CD14-positive monocyte (primary cell): ENCODE measurements at regions not wholly inside any gene's neighbourhood (a gene's known extent, or its start where the extent isn't known, plus 50 kb on each side); places are given as distances from the start of the nearest gene placed in this dataset.

Experiments
- DNase-seq, 3 donors: peaks; one replicate each; pipeline ENCODE4 v3.0.0-alpha.2; 2011 to 2022
- H2AFZ ChIP-seq: 2 replicates; pipeline ENCODE4 v1.6.0; 2012; ENCODE audit warnings: mild to moderate bottlenecking, low read depth, low read length, inconsistent platforms; ENCODE audit not compliant: insufficient read depth, poor library complexity, severe bottlenecking
- H3K27ac ChIP-seq, 2 donors: 1 replicate in 1 of 2; 2 replicates in 1 of 2; pipeline ENCODE4 v1.5.1; 2012 to 2013; ENCODE audit warnings: low read length in 2 of 2, control low read depth in 1 of 2, inconsistent platforms in 1 of 2, low read depth in 1 of 2, mild to moderate bottlenecking in 1 of 2
- H3K27me3 ChIP-seq, 2 donors: one replicate each; pipeline versions ENCODE4 v1.6.0 to v1.6.1; 2011 to 2013; ENCODE audit warnings: low read length in 2 of 2; ENCODE audit not compliant: control insufficient read depth in 2 of 2, insufficient read depth in 2 of 2
- H3K36me3 ChIP-seq, 2 donors: replicated peaks in 1 of 2; 1 replicate in 1 of 2; 2 replicates in 1 of 2; pipeline versions ENCODE4 v1.5.1 to v1.6.1; 2012 to 2013; ENCODE audit warnings: low read length in 2 of 2, control low read depth in 1 of 2, inconsistent platforms in 1 of 2, mild to moderate bottlenecking in 1 of 2; ENCODE audit not compliant: insufficient read depth in 2 of 2, control insufficient read depth in 1 of 2
- H3K4me1 ChIP-seq, 2 donors: 1 replicate in 1 of 2; 2 replicates in 1 of 2; pipeline versions ENCODE4 v1.5.1 to v1.6.1; 2012 to 2013; ENCODE audit warnings: low read length in 2 of 2, control low read depth in 1 of 2, inconsistent platforms in 1 of 2, mild to moderate bottlenecking in 1 of 2, moderate library complexity in 1 of 2; ENCODE audit not compliant: insufficient read depth in 2 of 2, control insufficient read depth in 1 of 2
- H3K4me2 ChIP-seq: replicated peaks from 2 replicates; pipeline ENCODE3; 2012; ENCODE audit warnings: low read length, moderate library complexity, mild to moderate bottlenecking; ENCODE audit not compliant: poor library complexity, severe bottlenecking; ENCODE audit errors: extremely low read depth
- H3K4me3 ChIP-seq, 3 experiments: fragments of 200-600 bp in 1 of 3; sonication (generic) in 1 of 3; replicated peaks in 1 of 3; 1 replicate in 2 of 3; 2 replicates in 1 of 3; pipeline ENCODE4 v1.5.1; 2011 to 2013; ENCODE audit warnings: low read length in 3 of 3, mild to moderate bottlenecking in 3 of 3, control low read depth in 2 of 3, low read depth in 2 of 3, inconsistent platforms in 1 of 3, moderate library complexity in 1 of 3
- H3K79me2 ChIP-seq: 2 replicates; pipeline ENCODE4 v1.6.0; 2012; ENCODE audit warnings: mild to moderate bottlenecking, control low read depth, inconsistent platforms, low read length, moderate library complexity; ENCODE audit not compliant: insufficient read depth
- H3K9ac ChIP-seq: 2 replicates; pipeline ENCODE4 v1.6.0; 2017; ENCODE audit warnings: low read length, mild to moderate bottlenecking; ENCODE audit not compliant: insufficient read depth, poor library complexity, severe bottlenecking
- H3K9me3 ChIP-seq, 2 donors: replicated peaks in 1 of 2; 1 replicate in 1 of 2; 2 replicates in 1 of 2; pipeline versions ENCODE4 v1.5.1 to v1.6.1; 2012 to 2013; ENCODE audit warnings: low read length in 2 of 2, control low read depth in 1 of 2; ENCODE audit not compliant: control insufficient read depth in 1 of 2, insufficient read depth in 1 of 2
- H4K20me1 ChIP-seq: 2 replicates; pipeline ENCODE4 v1.6.0; 2012; ENCODE audit warnings: mild to moderate bottlenecking, low read length, control low read depth, moderate library complexity; ENCODE audit not compliant: insufficient read depth
- H3K27ac Mint-ChIP-seq, 7 donors: one replicate each; pipeline ENCODE4 v1.8.0; 2020; ENCODE audit warnings: mild to moderate bottlenecking in 7 of 7, mixed read lengths in 7 of 7, moderate library complexity in 6 of 7, inconsistent platforms in 2 of 7
- H3K27me3 Mint-ChIP-seq, 3 donors: one replicate each; pipeline ENCODE4 v1.8.0; 2021 to 2022; ENCODE audit warnings: low read depth in 3 of 3, mild to moderate bottlenecking in 3 of 3, mixed read lengths in 3 of 3, moderate library complexity in 3 of 3, inconsistent platforms in 1 of 3
- H3K36me3 Mint-ChIP-seq, 2 donors: one replicate each; pipeline ENCODE4 v1.8.0; 2020; ENCODE audit warnings: mixed read lengths in 2 of 2, inconsistent platforms in 1 of 2, mild to moderate bottlenecking in 1 of 2
- H3K4me1 Mint-ChIP-seq: one replicate; pipeline ENCODE4 v1.8.0; 2020; ENCODE audit warnings: mild to moderate bottlenecking, mixed read lengths
- H3K4me3 Mint-ChIP-seq, 2 donors: one replicate each; pipeline ENCODE4 v1.8.0; 2020; ENCODE audit warnings: mild to moderate bottlenecking in 2 of 2, mixed read lengths in 2 of 2, moderate library complexity in 1 of 2
- H3K9me3 Mint-ChIP-seq, 7 donors: one replicate each; pipeline ENCODE4 v1.8.0; 2020 to 2022; ENCODE audit warnings: mixed read lengths in 7 of 7, mild to moderate bottlenecking in 6 of 7, moderate library complexity in 6 of 7, inconsistent platforms in 2 of 7
- CTCF ChIP-seq: fragments of 200-600 bp; IDR thresholded peaks from one replicate; pipeline ENCODE4 v1.8.0; 2022; ENCODE audit warnings: antibody characterized with exemption, mild to moderate bottlenecking
- WGBS: methylation state at CpG from one replicate; pipeline ENCODE4 v1.1.5; 2013; ENCODE audit warnings: missing lambda C conversion rate; ENCODE audit not compliant: insufficient coverage; 5-methylcytosine and 5-hydroxymethylcytosine counted together
- intact Hi-C, 2 donors: fragments of 100-400 bp; cut with micrococcal nuclease; formaldehyde crosslinking; loops; one replicate each; pipeline versions ENCODE4 v1.15.0 to v1.15.1; 2023

GRCh38 chr5:52107210-52107905 is 680.4 kb upstream of the ITGA1 start:
- H2AFZ ChIP-seq, result no peak overlapping the region
- TF ChIP-seq CTCF, result no peak

GRCh38 chr5:52119768-52120167 is 667.9 kb upstream of the ITGA1 start:
- H3K36me3 Mint-ChIP-seq, result no peaks in the 10 kb centered on the region
- H3K27me3 ChIP-seq, result no peaks in the 10 kb centered on the region
- H3K4me2 ChIP-seq, result no peak overlapping the region
- H3K36me3 ChIP-seq, result no peaks in the 10 kb centered on the region
- H2AFZ ChIP-seq, result no peak overlapping the region
- no peak for TF ChIP-seq CTCF
- no peak overlapping the region for H3K4me3 Mint-ChIP-seq
- no peaks in the 10 kb centered on the region for H3K27me3 Mint-ChIP-seq
- no peak overlapping the region for H3K4me3 ChIP-seq
- peaks cover 0 to 13% (median 7%) of the 10 kb centered on the region in 7 donors for H3K9me3 Mint-ChIP-seq
- H3K4me1 ChIP-seq, result no peaks in the 10 kb centered on the region
- WGBS, result no CpG with 5 or more reads among the region's 1 CpG
- no peaks in the 10 kb centered on the region for H3K79me2 ChIP-seq
- H3K27ac ChIP-seq, result no peak overlapping the region
- DNase-seq, result no peak
- H3K4me1 Mint-ChIP-seq, result no peaks in the 10 kb centered on the region
- peaks cover 6 to 13% of the 10 kb centered on the region in 2 donors for H3K9me3 ChIP-seq
- H4K20me1 ChIP-seq, result no peaks in the 10 kb centered on the region
- intact Hi-C loops, result no loop called here
- H3K27ac Mint-ChIP-seq, result no peak overlapping the region
- no peak overlapping the region for H3K9ac ChIP-seq

More at GRCh38 chr5:52107210-52107905, 680.4 kb upstream of the ITGA1 start:
- no peaks in the 10 kb centered on the region for H3K27me3 Mint-ChIP-seq
- peaks cover 4% of the 10 kb centered on the region in 2 donors for H3K9me3 ChIP-seq
- H3K27ac ChIP-seq, result no peak overlapping the region
- H3K27me3 ChIP-seq, result no peaks in the 10 kb centered on the region
- WGBS, result no CpG with 5 or more reads among the region's 4 CpGs
- H3K4me1 Mint-ChIP-seq, result no peaks in the 10 kb centered on the region
- no peak overlapping the region for H3K4me3 Mint-ChIP-seq
- H3K27ac Mint-ChIP-seq, result no peak overlapping the region
- intact Hi-C loops, result no loop called here
- no peak for DNase-seq
- no peaks in the 10 kb centered on the region for H3K36me3 Mint-ChIP-seq
- no peaks in the 10 kb centered on the region for H3K79me2 ChIP-seq
- no peak overlapping the region for H3K4me3 ChIP-seq
- H3K9ac ChIP-seq, result no peak overlapping the region
- no peaks in the 10 kb centered on the region for H4K20me1 ChIP-seq
- H3K4me2 ChIP-seq, result no peak overlapping the region
- peaks cover 3 to 14% (median 4%) of the 10 kb centered on the region in 7 donors for H3K9me3 Mint-ChIP-seq
- no peaks in the 10 kb centered on the region for H3K36me3 ChIP-seq
- no peaks in the 10 kb centered on the region for H3K4me1 ChIP-seq
